Lower leg skin (tissue), 4 donors: ENCODE measurements at regions not wholly inside any gene's neighbourhood (a gene's known extent, or its start where the extent isn't known, plus 50 kb on each side); places are given as distances from the start of the nearest gene placed in this dataset.

Source experiments
- DNase-seq, 2 donors: peaks; one replicate each; pipeline ENCODE4 v3.0.0-alpha.2; 2019; ENCODE audit warnings: low spot score in 2 of 2
- H3K4me3 ChIP-seq: fragments of 200-600 bp; sonication (generic); 2 replicates; pipeline ENCODE4 v1.5.1; 2017; ENCODE audit warnings: mild to moderate bottlenecking, low read depth; ENCODE audit not compliant: poor library complexity, severe bottlenecking
- CTCF ChIP-seq, 3 donors: fragments of 450-650 bp; IDR thresholded peaks; one replicate each; pipeline ENCODE4 v1.5.1; 2016; ENCODE audit warnings: antibody characterized with exemption in 3 of 3, mild to moderate bottlenecking in 3 of 3, moderate library complexity in 2 of 3
- POLR2A ChIP-seq, 2 donors: fragments of 450-650 bp; IDR thresholded peaks; one replicate each; pipeline ENCODE4 v1.6.1; 2016 to 2017; ENCODE audit warnings: antibody characterized with exemption in 2 of 2, mild to moderate bottlenecking in 1 of 2, moderate library complexity in 1 of 2
- WGBS, 2 donors: methylation state at CpG; one replicate each; pipeline ENCODE4 v1.1.5; 2018; 5-methylcytosine and 5-hydroxymethylcytosine counted together
- intact Hi-C: fragments of 100-400 bp; cut with DNase I; formaldehyde crosslinking; loops from one replicate; pipeline ENCODE4 v1.15.0; 2023; ENCODE audit warnings: low total_unique reads

- TF ChIP-seq CTCF (IDR thresholded peaks at IDR 0.05) (no peak), POLR2A (IDR thresholded peaks at IDR 0.05) (no peak)
- no peak overlapping the region for H3K4me3 ChIP-seq
- intact Hi-C loops = no loop called here
- no peak for DNase-seq
Measured at GRCh38 chr4:108223313-108223712, 54.6 kb upstream of the LEF1 start.

- intact Hi-C loops = no loop called here
- 96 to 99% methylated on average over 5 of the region's 5 CpGs for WGBS, 2 donors
- no peak for TF ChIP-seq CTCF (IDR thresholded peaks at IDR 0.05)
- no peak for TF ChIP-seq POLR2A (IDR thresholded peaks at IDR 0.05)
- DNase-seq = no peak
- no peak overlapping the region for H3K4me3 ChIP-seq
Measured at GRCh38 chr4:108219998-108220397, 51.3 kb upstream of the LEF1 start.
